ENCODE measurements at regions not wholly inside any gene's neighbourhood (a gene's known extent, or its start where the extent isn't known, plus 50 kb on each side); places are given as distances from the start of the nearest gene placed in this dataset.
A peak's percentile ranks its signal among the peaks of the same experiment; 100 is the strongest.
"Not testable (repeated sequence)": the region's sequence is repeated elsewhere in the genome, so short reads cannot be mapped to it uniquely, and the experiment has no call there.

GRCh38 chr6:81564470-81565068 lies 187.9 kb downstream of the TENT5A start:
- no peak for DNase-seq (ENCODE audit: low read depth)

GRCh38 chr6:81562169-81562568 lies 190.3 kb downstream of the TENT5A start:
- peak; percentile 64 for DNase-seq (ENCODE audit: low read depth)

DNA sequence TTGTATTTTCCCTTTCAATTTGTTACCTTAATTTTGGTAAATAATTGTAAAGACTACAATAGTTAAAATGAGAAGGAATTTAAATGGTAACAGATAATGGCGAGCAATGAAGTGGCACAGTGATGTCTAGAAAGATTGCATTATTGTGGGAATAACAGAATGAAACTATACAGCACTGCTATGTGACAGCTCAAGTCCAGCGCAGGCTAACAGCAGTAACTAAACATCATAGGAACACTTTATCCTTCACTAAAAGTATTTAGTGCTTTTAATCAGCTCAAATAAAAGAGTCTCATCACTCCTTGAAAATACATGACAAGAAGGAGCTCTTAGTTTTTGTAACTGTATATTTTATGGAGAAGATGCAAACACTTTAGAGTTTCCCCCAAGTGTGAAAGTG lies 190.8 kb downstream of the TENT5A start:
- DNase-seq (ENCODE audit: low read depth): no peak

- no peak for DNase-seq (ENCODE audit: low read depth)
Measured at GRCh38 chr6:81561071-81561564, 191.4 kb downstream of the TENT5A start.

- DNase-seq (ENCODE audit: low read depth): no peak
Measured at GRCh38 chr6:81557811-81558210, 194.7 kb downstream of the TENT5A start.

GRCh38 chr6:81556551-81556950 lies 195.9 kb downstream of the TENT5A start:
- no peak for DNase-seq (ENCODE audit: low read depth)

DNA sequence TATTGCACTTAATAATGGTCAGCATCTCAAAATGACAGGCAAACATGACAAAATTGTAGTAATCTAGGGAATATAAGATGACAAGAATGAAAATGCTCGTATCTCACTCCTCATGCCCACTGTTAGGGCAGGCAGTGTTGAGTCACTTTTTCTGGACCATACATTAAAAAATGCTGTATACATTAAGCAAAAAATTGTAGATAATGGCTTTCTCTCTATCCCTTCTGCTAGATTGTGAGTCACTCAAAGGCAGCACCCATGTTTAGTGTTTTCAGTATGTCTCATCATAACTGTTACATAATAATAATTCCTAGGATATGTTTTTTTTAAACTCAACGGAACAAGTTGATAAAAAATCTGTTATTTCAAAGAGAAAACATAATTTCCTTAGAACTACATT lies 199.3 kb downstream of the TENT5A start:
- no peak for DNase-seq (ENCODE audit: low read depth)

DNA sequence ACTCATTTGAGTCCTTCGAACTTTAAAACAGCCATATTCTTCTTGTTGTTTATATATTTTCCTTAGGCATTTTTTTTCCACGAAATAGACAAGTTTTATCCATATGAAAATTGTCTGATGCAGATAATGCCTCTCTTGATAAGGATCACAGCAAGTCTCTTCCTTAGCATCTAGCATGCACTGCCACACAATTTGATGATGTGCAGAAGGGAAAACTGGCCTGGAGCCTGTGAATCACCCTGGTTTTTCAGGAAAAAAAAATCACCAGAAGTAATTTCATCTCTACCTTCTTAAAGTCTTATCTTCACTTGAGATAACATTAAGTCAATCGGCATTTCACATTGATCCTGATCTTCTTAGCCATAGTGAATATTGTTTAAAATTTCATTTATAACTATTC lies 199.8 kb downstream of the TENT5A start:
- no peak for DNase-seq (ENCODE audit: low read depth)

GRCh38 chr6:81547149-81547548 lies 205.3 kb downstream of the TENT5A start:
- no peak for DNase-seq (ENCODE audit: low read depth)

DNA sequence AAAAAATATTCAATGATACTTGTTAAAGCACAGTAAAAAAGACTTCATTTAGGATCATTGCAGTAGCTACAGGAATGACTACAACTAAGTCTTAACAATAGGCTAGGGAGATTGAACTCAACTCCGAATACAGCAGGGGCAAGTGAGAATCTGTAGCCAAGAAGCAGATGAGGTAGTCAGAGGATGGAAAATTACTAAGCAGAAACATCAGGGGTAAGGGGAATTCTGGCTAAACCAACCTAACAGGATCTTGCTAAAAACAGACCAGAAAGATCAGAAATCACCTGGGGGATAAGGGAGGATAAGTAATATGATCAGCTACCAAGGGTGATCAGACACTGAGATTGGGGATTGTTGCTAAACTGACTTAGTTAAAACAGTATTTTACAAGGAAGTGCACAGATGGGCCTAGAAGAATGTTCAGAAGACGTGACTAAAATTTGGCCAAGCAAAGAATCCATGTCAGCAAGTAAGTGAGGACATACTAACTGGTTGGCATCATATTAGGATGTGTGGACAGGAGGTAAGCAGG lies 217.5 kb downstream of the TENT5A start:
- DNase-seq (ENCODE audit: low read depth): no peak

DNA sequence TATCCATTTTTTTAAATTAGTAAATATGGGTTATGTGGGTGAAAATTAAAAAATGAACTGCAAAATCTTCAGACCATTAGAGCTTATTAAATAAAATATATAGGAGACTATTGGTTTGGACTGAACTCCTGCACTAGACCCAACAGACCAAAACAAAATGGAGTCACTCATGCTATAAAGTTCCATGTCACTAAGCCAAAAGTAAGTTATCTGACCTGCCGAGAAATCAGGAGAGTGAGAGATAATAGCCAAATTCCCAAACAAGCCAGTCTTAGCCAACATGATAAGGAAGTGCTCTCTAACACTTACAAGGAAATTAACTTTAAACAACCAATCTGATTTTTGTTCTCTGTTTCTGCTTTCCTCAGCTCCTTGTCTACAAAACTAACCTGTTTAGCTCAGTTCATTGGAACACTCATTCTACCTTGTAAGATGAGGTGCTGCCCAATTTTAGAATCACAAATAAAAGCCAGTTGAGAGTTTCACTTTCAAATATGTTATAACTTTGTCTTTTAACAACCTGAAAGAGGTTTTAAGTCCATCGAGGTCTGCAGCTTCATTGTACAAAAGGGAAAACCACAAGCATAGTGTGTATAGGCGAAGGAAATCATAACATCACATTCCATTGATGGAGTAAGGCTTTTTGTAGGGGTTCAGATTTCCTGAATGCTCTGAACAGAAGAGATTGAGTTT lies 220.5 kb downstream of the TENT5A start:
- no peak for DNase-seq (ENCODE audit: low read depth)

GRCh38 chr6:81517455-81517854 lies 235.0 kb downstream of the TENT5A start:
- no peak for DNase-seq (ENCODE audit: low read depth)

DNA sequence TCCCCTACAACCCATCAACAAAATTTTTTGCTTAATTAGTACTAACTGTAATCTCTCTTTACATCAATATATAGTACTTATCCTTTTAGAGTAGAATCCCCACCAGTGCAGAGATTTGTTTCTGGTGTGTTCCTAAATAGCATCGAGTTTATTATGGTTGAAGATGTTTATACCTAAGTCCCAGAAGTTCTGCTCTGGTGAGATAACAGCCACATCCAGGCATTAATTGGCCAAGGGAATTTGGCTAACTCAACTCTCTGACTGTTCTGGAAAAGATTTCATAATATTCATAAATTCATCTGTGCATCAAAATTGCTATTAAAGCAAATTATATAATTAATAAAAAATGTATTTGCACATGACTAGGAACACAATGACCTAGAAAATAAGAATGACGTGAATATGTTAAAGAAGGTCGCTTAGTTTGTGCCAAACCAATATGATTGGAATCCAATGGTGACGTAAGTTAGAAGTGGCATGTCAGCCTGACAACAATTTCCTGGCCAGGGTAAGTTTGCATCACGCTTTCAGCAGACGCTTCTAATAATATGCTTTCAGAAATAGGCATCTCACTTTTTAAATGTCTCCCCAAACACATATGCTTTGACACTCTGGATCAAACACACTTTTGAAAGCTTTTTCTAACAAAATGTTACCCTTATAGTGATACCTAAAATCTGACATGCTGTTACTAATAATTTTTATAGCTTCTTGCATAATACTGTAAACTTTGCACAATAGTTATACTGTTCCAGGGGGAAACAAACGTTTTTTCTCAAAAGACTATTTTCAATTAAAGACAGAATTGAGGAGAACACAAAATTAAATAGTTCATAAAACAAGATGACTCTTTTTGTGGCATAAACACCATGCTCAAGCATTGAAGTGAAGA lies 236.7 kb downstream of the TENT5A start:
- no peak for DNase-seq (ENCODE audit: low read depth)

GRCh38 chr6:81514195-81514594 lies 238.3 kb downstream of the TENT5A start:
- DNase-seq (ENCODE audit: low read depth): not testable (repeated sequence)

- no peak for DNase-seq (ENCODE audit: low read depth)
Measured at GRCh38 chr6:81511423-81511822, 241.1 kb downstream of the TENT5A start.

DNA sequence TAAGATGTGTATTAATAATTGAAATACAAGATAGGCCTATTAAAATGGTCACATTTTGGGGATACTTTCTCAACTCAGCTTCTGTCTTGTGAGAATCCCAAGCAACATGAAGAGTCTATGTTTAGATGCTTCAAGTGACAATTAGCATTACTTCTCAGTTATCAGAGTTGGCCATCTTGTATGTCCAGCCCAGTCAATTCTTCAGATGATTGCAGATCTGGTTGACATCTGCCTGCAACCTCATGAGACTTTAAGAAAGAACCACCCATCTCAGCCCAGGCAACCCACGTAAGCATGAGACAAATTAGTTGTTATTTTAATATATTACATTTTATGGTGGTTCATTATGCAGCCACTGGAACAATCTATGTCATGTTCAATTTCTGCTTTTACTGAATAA lies 256.5 kb downstream of the TENT5A start:
- DNase-seq (ENCODE audit: low read depth): no peak

DNA sequence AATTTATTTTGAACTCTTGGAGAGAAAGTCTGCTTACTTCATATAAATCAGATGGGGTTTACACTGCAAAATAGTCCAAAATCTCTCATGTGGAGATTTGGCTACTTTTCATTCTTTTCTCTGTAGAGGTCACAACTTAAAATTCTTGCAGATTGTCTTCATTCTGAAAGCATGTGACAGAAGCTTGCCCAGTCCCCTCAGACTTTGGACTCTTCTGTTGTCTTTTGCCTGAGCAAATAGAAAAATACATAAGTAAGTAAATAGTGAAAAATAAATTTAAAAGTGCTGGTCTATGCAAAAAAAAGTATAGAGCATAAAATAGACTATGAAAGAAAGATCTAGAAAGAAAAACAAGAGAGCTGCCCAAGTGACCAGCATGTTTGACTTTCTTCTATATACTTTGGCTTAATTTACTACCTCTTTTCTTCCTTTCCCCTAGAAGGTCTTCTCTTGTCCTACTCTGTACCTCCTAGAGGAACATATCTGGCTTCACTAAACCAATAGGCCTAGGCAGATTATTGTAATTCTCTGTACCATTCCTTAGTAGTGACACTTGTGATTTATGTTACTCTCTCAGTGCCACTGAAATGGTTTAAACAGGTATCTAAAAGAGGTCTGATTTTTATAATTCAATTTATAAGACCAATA lies 260.9 kb downstream of the TENT5A start:
- DNase-seq (ENCODE audit: low read depth): no peak

DNA sequence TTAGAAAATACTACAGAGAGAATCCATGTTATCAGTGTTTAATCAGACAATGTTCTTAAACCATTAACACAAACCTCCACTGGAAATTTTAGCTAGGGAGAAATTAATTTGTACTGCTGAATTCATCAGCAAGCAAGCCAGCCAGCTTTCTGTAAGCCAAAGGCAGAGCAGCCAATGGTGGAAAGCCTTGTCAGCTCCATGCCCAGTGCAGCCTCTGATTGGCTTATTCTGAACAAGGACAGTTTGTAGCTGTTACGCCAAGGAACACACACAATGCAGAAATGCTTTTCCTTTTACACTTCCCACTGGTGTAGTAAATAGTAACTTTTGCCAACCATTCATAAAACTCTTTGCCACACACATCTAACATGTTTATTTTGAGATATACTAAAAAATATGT lies 265.0 kb downstream of the TENT5A start:
- DNase-seq (ENCODE audit: low read depth): no peak

GRCh38 chr6:81486234-81486633 lies 266.2 kb downstream of the TENT5A start:
- DNase-seq (ENCODE audit: low read depth): no peak

GRCh38 chr6:81485395-81485794 lies 267.1 kb downstream of the TENT5A start:
- no peak for DNase-seq (ENCODE audit: low read depth)

GRCh38 chr6:81484251-81484650 lies 268.2 kb downstream of the TENT5A start:
- DNase-seq (ENCODE audit: low read depth): no peak
